Activated T-helper 2 cell treated with anti-CD3 and anti-CD28 coated beads, Interferon-gamma antibody, Interleukin-2, Interleukin-4, amounts not matched to agents 10 μg/mL and 5 μg/mL and 100 μg/mL, durations not matched to agents 14 hours and 24 hours and 36 hours (primary cell): ENCODE measurements at regions not wholly inside any gene's neighbourhood (a gene's known extent, or its start where the extent isn't known, plus 50 kb on each side); places are given as distances from the start of the nearest gene placed in this dataset.

Experiments used
- DNase-seq: peaks from one replicate; pipeline ENCODE4 v3.0.0; 2021; ENCODE audit warnings: low spot score
- H3K27ac Mint-ChIP-seq: one replicate; pipeline ENCODE4 v1.8.0; 2021; ENCODE audit warnings: mixed read lengths
- H3K27me3 Mint-ChIP-seq: one replicate; pipeline ENCODE4 v1.8.0; 2021; ENCODE audit warnings: low read depth, mixed read lengths
- H3K36me3 Mint-ChIP-seq: one replicate; pipeline ENCODE4 v1.8.0; 2021; ENCODE audit warnings: low read depth, mixed read lengths
- H3K4me1 Mint-ChIP-seq: one replicate; pipeline ENCODE4 v1.8.0; 2021; ENCODE audit warnings: low read depth, mixed read lengths
- H3K4me3 Mint-ChIP-seq: one replicate; pipeline ENCODE4 v1.8.0; 2021; ENCODE audit warnings: low read depth, mild to moderate bottlenecking, moderate library complexity, mixed read lengths
- H3K9me3 Mint-ChIP-seq: one replicate; pipeline ENCODE4 v1.8.0; 2021; ENCODE audit warnings: mixed read lengths
- intact Hi-C: fragments of 100-400 bp; cut with micrococcal nuclease; formaldehyde crosslinking; loops from one replicate; pipeline ENCODE4 v1.15.1; 2023

DNA sequence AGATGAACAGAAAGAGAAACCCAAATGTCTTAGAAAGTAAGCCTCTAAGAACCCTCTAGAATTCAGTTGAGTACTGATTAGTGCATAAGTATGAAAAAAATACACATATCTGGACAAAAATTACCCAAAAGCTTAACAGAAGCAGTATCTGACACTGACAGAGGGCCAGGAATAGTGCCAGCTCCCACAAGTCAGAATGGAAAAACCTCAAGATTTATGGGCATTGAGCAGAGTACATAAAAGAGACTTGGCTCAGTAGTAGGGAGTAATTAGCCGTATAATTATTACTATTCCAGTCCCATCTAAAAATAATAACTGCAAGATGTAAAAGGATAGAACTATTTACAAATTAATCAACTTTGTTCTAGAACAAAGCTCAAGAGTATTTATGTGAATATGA is 834.5 kb downstream of the FAM181B start:
- Mint-ChIP-seq H3K9me3 (no peaks in the 10 kb centered on the region), H3K4me1 (no peaks in the 10 kb centered on the region), H3K4me3 (no peak overlapping the region), H3K36me3 (no peaks in the 10 kb centered on the region), H3K27me3 (no peaks in the 10 kb centered on the region), H3K27ac (no peak overlapping the region)
- intact Hi-C loops = no loop called here
- DNase-seq = no peak

DNA sequence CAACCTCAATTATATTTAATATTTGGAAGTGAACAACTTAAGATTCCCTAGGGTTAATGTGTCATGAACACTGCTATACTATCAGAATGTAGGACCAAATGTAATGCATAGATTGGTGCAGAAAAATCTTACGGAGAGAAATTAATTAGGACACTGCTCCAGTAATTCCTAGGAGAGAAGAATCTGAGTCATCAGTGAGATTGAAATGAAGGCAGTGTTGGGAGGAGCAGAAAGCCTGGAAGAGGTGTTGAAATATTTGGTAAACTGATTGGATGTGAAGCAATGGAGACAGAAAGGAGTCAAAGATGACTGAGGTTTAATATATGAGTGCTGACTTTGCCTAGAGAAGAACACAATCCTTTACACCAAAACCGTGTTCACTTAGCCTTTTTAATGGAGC is 836.0 kb downstream of the FAM181B start:
- Mint-ChIP-seq H3K27me3 (no peaks in the 10 kb centered on the region), H3K4me3 (no peak overlapping the region), H3K36me3 (no peaks in the 10 kb centered on the region), H3K27ac (no peak overlapping the region), H3K4me1 (no peaks in the 10 kb centered on the region), H3K9me3 (peaks cover under 1% of the 10 kb centered on the region)
- intact Hi-C loops = no loop called here
- no peak for DNase-seq

DNA sequence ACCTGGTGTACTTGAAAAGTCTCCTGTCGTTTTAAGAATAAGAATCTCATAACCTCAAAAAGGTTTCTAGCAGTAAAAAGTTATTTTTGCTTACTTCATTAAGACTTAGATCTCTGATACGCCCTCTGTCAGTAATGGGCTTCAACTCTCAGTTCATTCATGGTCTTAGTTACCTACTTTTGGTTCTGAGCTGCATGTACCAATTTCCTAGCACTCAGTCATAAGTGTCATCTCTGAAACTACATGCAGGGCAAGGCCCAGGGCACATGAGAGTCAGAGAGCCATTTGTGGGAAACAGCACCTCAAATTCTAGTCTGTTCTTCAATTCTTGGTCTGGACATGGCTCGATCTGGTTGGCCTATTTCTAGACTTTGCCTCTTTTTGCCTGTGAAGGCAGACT is 838.4 kb downstream of the FAM181B start:
- intact Hi-C loops = no loop called here
- Mint-ChIP-seq H3K4me1 (no peaks in the 10 kb centered on the region), H3K9me3 (peaks cover 8% of the 10 kb centered on the region), H3K36me3 (no peaks in the 10 kb centered on the region), H3K27me3 (no peaks in the 10 kb centered on the region), H3K4me3 (no peak overlapping the region), H3K27ac (no peak overlapping the region)
- no peak for DNase-seq

DNA sequence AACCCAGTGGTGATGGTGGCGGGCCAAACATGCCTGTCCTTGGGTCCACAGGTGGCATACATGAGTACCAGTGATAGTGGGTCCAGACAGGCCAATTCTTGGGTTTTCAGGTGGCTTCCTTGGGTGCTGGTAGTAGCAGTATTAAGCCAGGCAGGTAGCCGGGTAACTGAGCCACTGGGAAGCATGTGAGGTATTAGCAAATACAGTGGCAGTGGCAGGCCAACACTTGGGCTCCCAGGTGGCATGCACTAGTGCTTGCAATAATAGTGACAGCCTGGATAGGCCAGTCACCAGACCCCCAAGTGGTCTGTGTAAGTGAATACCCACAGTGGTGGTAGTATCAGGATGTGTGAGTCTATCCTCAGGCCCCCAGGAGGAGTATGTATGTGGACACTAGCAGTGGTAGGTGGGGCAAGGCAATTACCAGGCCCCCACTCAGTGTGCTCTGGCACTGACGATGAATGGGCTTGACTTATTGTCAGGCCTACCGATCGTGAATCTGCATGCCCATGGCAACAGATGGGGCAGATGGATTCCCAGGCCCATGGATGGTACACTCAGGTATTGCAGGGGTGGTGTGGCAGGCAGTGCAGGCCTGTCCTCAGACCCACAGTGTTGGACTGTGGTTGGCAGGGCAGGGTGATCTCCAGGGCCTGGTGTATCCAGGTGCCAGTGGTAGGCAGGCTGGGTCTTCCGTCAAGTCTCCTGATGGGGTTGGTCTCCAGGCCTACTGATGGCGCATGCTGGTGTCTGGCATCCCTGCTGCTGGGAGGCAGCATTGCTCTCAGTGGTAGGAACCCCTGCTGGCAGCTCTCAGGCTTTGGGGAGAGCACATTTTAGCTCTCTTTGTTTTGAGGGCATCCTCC is 840.7 kb downstream of the FAM181B start:
- H3K27me3 Mint-ChIP-seq = no peaks in the 10 kb centered on the region
- DNase-seq = no peak
- peaks cover 4% of the 10 kb centered on the region for H3K36me3 Mint-ChIP-seq
- peaks cover 16% of the 10 kb centered on the region for H3K9me3 Mint-ChIP-seq
- H3K4me3 Mint-ChIP-seq = no peak overlapping the region
- no peak overlapping the region for H3K27ac Mint-ChIP-seq
- no peaks in the 10 kb centered on the region for H3K4me1 Mint-ChIP-seq
- intact Hi-C loops = no loop called here

DNA sequence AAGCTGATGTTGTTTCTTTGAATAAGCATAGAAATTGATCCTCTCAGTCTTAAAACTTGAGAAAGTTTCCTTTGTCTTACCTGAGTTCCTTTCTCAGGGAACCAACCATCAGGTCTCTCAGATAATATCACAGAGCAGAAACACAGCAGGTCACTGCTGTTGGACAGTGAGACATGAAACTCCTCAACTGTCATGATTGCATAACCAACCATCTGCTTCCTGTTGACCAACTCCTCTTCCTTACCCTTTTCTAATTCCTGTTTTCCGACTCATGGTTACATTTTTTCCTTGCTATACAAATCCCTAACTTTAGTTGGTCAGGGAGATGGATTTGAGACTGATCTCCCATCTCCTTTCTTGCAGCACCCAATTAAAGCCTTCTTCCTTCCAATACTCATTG is 845.3 kb downstream of the FAM181B start:
- peaks cover 4% of the 10 kb centered on the region for H3K36me3 Mint-ChIP-seq

DNA sequence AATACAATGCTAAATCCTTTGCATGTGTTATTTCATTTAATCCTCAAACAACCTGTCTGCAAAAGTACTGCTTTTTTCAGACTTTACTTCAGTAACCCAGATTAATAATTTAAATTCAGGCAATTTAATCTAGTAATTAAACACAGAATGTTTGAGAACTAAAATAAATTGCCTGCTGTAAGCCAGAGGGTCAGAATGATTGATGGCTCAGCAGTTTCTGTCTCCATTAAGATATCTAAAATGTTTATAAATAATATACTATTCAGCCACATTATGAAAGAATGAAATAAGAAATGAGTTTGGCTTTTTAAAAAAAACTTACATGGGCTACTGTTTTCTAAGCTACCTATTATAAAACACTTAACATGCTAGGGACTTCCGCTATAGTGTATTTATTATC is 846.0 kb downstream of the FAM181B start:
- H3K9me3 Mint-ChIP-seq = peaks cover 20% of the 10 kb centered on the region
- no peak overlapping the region for H3K27ac Mint-ChIP-seq
- H3K4me1 Mint-ChIP-seq = peaks cover 12% of the 10 kb centered on the region
- no peak overlapping the region for H3K4me3 Mint-ChIP-seq
- no peak for DNase-seq
- H3K27me3 Mint-ChIP-seq = peaks cover 3% of the 10 kb centered on the region
- intact Hi-C loops = no loop called here
- H3K36me3 Mint-ChIP-seq = peaks cover 4% of the 10 kb centered on the region

More for the DNA sequence above, 845.3 kb downstream of the FAM181B start:
- H3K27ac Mint-ChIP-seq = no peak overlapping the region
- no peaks in the 10 kb centered on the region for H3K27me3 Mint-ChIP-seq
- no peak overlapping the region for H3K4me3 Mint-ChIP-seq
- H3K4me1 Mint-ChIP-seq = peaks cover 12% of the 10 kb centered on the region
- peaks cover 21% of the 10 kb centered on the region for H3K9me3 Mint-ChIP-seq
- no peak for DNase-seq
- intact Hi-C loops = no loop called here

DNA sequence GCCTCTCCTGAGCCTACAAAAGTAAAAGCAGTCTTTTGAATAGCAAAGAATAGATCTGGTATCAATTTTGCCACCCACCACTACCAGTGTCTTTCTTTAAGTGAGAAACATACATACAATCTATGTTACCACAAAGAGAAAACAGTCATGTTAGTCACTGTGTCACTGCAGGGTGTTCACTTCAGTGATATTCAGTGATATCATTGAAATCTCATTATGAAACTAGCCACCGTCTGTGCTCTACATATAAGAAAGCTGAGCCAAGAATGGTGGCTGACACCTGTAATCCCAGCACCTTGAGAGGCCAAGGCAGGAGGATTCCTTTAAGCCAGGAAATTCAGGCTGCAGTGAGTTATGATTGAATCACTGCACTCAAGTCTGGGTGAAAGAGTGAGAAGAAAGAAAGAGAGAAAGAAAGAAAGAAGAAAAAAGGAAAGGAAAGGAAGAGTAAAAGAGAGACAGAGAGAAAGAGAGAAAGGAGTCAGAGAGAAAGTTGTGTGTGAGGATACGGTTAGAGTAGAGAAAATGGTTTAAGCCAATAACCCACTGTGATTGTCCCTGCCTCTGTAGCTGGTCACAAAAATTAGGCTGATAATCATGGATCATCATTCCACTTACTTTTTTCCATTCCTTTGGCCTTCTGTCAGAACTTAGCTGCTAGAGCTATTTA is 847.1 kb downstream of the FAM181B start:
- peaks cover 12% of the 10 kb centered on the region for H3K9me3 Mint-ChIP-seq
- H3K36me3 Mint-ChIP-seq = peaks cover 4% of the 10 kb centered on the region
- H3K27me3 Mint-ChIP-seq = peaks cover 8% of the 10 kb centered on the region
- H3K4me3 Mint-ChIP-seq = no peak overlapping the region
- peak overlapping the region; percentile 54 for H3K27ac Mint-ChIP-seq
- intact Hi-C loops = loop anchor here (1.0 kb wide), 1 partner anchor 16 kb away; no protein-coding TSS in a partner anchor
- no peak for DNase-seq
- H3K4me1 Mint-ChIP-seq = peaks cover 12% of the 10 kb centered on the region

DNA sequence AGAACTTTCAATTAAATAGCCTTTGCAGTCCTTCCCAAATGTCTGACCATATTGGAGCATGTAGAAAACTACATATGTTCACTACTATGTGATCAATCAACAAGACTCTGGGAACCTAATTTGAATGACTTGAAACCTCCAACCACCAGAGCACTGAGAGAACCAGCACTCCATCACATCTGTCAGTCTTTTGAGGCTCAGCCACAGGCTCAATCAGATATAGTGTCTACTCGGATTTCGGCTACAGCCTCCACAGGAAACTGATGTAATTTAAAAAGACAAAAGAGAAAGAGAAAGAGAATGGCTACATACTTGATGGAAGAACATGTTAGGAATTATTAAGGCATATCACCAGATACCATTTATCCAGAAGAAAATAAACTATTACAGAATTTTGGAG is 859.0 kb downstream of the FAM181B start:
- Mint-ChIP-seq H3K4me1 (peaks cover 37% of the 10 kb centered on the region), H3K36me3 (peaks cover 6% of the 10 kb centered on the region), H3K4me3 (peak overlapping the region; percentile 7), H3K27ac (peak overlapping the region; percentile 13), H3K9me3 (no peaks in the 10 kb centered on the region), H3K27me3 (peaks cover 1% of the 10 kb centered on the region)
- peak; percentile 37 for DNase-seq
- intact Hi-C loops = loop anchor here (1.0 kb wide), 1 partner anchor 131 kb away; no protein-coding TSS in a partner anchor

DNA sequence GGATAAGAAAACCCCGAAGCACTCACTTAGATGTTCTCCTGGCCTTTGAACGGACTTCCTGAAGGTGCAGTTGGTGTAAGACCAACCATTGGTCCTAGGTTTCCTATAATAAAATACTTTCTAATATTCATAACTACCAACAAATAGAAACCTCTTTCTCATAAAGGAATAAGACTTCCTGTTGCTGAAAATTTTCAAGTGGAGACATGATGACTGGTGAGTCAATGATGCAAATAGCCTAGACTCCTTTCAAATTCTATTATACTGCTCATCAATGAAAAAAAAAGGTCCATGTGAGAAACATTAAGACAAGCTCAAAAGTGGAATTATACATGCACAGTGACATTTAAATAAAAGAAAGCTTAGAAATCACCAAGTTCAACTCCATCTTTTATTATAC is 862.8 kb downstream of the FAM181B start:
- H3K4me1 Mint-ChIP-seq = peaks cover 51% of the 10 kb centered on the region
- intact Hi-C loops = loop anchor here (1.0 kb wide), 1 partner anchor 15 kb away; no protein-coding TSS in a partner anchor
- DNase-seq = no peak
- H3K36me3 Mint-ChIP-seq = peaks cover 21% of the 10 kb centered on the region
- H3K4me3 Mint-ChIP-seq = no peak overlapping the region
- H3K9me3 Mint-ChIP-seq = peaks cover 10% of the 10 kb centered on the region
- peaks cover 1% of the 10 kb centered on the region for H3K27me3 Mint-ChIP-seq
- H3K27ac Mint-ChIP-seq = no peak overlapping the region

DNA sequence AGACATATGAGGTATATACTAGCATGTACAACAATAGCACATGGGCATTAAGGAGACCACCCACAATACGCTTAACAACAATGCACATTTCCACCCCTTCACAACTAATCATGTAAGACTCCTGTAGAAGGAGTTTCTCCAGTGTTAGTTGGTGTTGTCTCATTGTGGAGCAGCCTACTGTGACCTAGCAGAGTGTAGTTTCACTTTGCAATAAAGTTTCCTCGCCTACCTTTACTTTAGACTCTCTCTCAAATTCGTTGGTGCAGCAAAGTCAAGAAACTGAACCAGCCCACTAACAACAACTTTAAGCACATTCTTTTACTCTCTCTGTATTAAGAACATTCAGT is 863.6 kb downstream of the FAM181B start:
- Mint-ChIP-seq H3K4me3 (peak overlapping the region; percentile 55), H3K4me1 (peaks cover 45% of the 10 kb centered on the region), H3K9me3 (peaks cover 10% of the 10 kb centered on the region), H3K27ac (peak overlapping the region; percentile 84), H3K27me3 (peaks cover 1% of the 10 kb centered on the region), H3K36me3 (peaks cover 15% of the 10 kb centered on the region)
- intact Hi-C loops = loop anchor here (1.0 kb wide), 1 partner anchor 16 kb away; no protein-coding TSS in a partner anchor
- peak; percentile 22 for DNase-seq

DNA sequence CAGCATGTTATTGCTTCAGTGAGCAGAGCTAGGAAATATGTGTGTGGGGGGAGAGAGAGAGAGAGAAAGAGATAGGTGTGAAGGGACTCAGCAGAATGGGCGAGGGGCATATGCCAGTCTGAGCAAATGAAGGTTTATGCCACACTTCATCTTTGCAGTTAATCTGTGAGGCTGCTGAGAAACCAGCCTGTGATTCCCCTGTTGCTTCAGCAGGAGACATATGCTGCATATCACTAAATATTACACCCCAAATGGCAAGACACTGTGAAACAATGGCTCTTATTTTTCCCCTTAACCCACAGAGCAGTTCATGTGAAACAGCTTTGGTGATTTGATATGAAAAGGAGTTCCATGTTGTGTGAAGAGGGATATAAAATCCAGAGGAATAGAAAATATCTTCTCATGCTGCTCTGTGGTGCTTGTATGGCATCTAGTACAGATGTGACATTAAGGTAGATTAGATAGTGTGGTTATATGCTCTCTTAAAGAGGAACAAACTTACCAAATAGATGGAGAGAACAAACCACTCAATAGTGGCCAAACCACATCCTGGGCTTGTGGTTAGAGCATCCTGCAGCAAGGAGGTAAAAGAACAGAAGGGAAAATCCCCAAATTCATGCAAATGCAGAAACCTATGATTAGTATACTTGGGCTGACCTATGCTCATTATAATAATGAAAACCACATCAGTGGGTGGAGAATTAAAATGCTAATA is 864.2 kb downstream of the FAM181B start:
- Mint-ChIP-seq H3K4me3 (peak overlapping the region; percentile 55), H3K27me3 (peaks cover 1% of the 10 kb centered on the region), H3K4me1 (peaks cover 43% of the 10 kb centered on the region), H3K27ac (peak overlapping the region; percentile 88), H3K9me3 (peaks cover 10% of the 10 kb centered on the region), H3K36me3 (peaks cover 15% of the 10 kb centered on the region)
- peak; percentile 86 for DNase-seq
- intact Hi-C loops = loop anchor here (1.0 to 2.0 kb wide), 4 partner anchors 17 to 135 kb away; no protein-coding TSS in a partner anchor

DNA sequence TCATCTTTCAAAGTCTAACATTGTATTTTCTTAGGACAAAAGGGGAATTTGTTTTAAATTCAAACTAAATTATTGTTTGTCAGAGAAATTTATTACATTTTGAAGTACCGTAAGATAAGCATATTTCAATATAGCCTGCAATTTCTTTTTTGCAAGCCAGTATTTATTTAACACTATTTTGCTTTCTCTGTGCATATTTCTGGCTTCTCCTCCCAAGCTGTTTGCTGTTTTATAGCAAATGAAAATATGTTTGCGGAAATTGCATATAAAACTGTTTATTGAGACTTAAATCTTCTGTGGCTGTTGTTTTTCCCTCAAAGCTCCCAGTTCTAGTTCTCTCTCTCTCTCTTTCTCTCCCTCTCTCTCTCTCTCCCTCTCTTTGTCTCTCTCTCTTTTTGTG is 866.8 kb downstream of the FAM181B start:
- no peak overlapping the region for H3K27ac Mint-ChIP-seq
- DNase-seq = no peak
- H3K27me3 Mint-ChIP-seq = no peaks in the 10 kb centered on the region
- peaks cover 15% of the 10 kb centered on the region for H3K36me3 Mint-ChIP-seq
- peaks cover 33% of the 10 kb centered on the region for H3K4me1 Mint-ChIP-seq
- H3K4me3 Mint-ChIP-seq = no peak overlapping the region
- H3K9me3 Mint-ChIP-seq = peaks cover 10% of the 10 kb centered on the region
- intact Hi-C loops = no loop called here
